ENCODE measurements at regions not wholly inside any gene's neighbourhood (a gene's known extent, or its start where the extent isn't known, plus 50 kb on each side); places are given as distances from the start of the nearest gene placed in this dataset.

DNA sequence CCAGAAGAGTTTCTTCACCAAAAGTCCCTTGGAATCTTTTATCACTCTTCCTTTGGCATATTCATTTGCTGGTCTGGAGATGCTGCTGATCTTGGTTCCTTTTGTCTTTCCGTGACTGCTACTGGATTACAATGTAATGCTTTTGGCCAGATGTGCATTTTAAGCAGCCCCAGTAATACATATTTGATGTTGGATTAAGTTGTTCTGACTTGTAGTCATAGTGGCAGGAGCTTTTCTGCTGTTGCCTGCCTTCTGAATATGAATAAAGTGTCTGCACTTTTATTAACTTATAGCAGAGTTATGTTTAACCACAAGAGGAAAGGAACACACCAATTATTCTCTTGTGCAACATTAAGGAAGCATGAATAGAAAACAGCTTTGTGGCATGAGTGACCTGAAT is 360.0 kb upstream of the DDI1 start:
- no peak for DNase-seq (ENCODE audit: low spot score in 2 of 2)
- Histone ChIP-seq H3K9me3 (no peaks in the 10 kb centered on the region), H3K27me3 (no peaks in the 10 kb centered on the region), H3K27ac (no peak overlapping the region), H3K4me1 (no peaks in the 10 kb centered on the region), H3K36me3 (no peaks in the 10 kb centered on the region), H3K4me3 (no peak overlapping the region)
- intact Hi-C loops (cut with DNase I; ENCODE audit: low total_unique reads): no loop called here
- TF ChIP-seq POLR2AphosphoS5 (IDR thresholded peaks at IDR 0.05): no peak
- no peak for TF ChIP-seq CTCF (IDR thresholded peaks at IDR 0.05)
- TF ChIP-seq POLR2A (IDR thresholded peaks at IDR 0.05): no peak

- H3K36me3 ChIP-seq: no peaks in the 10 kb centered on the region
- H3K27me3 ChIP-seq: no peaks in the 10 kb centered on the region
- no peak for TF ChIP-seq POLR2AphosphoS5 (IDR thresholded peaks at IDR 0.05)
- no peak for TF ChIP-seq POLR2A (IDR thresholded peaks at IDR 0.05)
- no peak for TF ChIP-seq CTCF (IDR thresholded peaks at IDR 0.05)
- no peaks in the 10 kb centered on the region for H3K4me1 ChIP-seq
- H3K9me3 ChIP-seq: no peaks in the 10 kb centered on the region
- intact Hi-C loops (cut with DNase I; ENCODE audit: low total_unique reads): no loop called here
- DNase-seq (ENCODE audit: low spot score in 2 of 2): no peak
- H3K4me3 ChIP-seq: no peak overlapping the region
- H3K27ac ChIP-seq: no peak overlapping the region
Measured at GRCh38 chr11:103680826-103681225, 355.6 kb upstream of the DDI1 start.

GRCh38 chr11:103681855-103682254 is 354.6 kb upstream of the DDI1 start:
- DNase-seq (ENCODE audit: low spot score in 2 of 2): no peak
- H3K4me3 ChIP-seq: no peak overlapping the region
- intact Hi-C loops (cut with DNase I; ENCODE audit: low total_unique reads): no loop called here
- no peaks in the 10 kb centered on the region for H3K27me3 ChIP-seq
- H3K27ac ChIP-seq: no peak overlapping the region
- H3K36me3 ChIP-seq: no peaks in the 10 kb centered on the region
- H3K9me3 ChIP-seq: no peaks in the 10 kb centered on the region
- H3K4me1 ChIP-seq: no peaks in the 10 kb centered on the region
- TF ChIP-seq POLR2A (IDR thresholded peaks at IDR 0.05) (no peak), POLR2AphosphoS5 (IDR thresholded peaks at IDR 0.05) (no peak), CTCF (IDR thresholded peaks at IDR 0.05) (no peak)

GRCh38 chr11:103682318-103683184 is 353.9 kb upstream of the DDI1 start:
- no peak for TF ChIP-seq POLR2A (IDR thresholded peaks at IDR 0.05)
- TF ChIP-seq POLR2AphosphoS5 (IDR thresholded peaks at IDR 0.05): peak in 1 of 3 donors; percentile 17
- peak; percentile 75 to 96 (median 84) for TF ChIP-seq CTCF (IDR thresholded peaks at IDR 0.05)
- peak in 1 of 2 donors; percentile 32 for DNase-seq (ENCODE audit: low spot score in 2 of 2)

DNA sequence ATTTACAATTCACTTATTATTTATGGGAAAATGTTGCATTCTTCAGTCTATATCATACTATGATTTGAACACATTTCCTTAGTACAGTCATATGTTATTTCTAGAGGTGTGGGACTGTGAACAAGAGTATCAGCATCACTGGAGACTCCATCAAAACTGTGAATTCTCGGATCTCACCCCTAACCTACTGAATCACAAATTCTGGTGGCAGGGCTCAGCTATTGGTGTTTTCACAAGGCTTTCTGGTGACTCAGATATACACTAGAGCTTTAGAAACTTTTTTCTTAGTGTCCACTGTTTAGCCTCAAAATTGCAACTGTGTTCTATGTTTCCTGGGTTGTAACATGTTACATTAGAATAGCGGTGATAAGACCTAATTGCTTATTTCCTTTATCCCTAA is 352.9 kb upstream of the DDI1 start:
- no peak overlapping the region for H3K4me3 ChIP-seq
- intact Hi-C loops (cut with DNase I; ENCODE audit: low total_unique reads): no loop called here

More at GRCh38 chr11:103682318-103683184, 353.9 kb upstream of the DDI1 start:
- Histone ChIP-seq H3K4me1 (no peaks in the 10 kb centered on the region), H3K36me3 (no peaks in the 10 kb centered on the region), H3K27ac (no peak overlapping the region), H3K9me3 (no peaks in the 10 kb centered on the region), H3K27me3 (no peaks in the 10 kb centered on the region), H3K4me3 (peak overlapping the region in 1 of 3 donors; percentile 9)
- intact Hi-C loops (cut with DNase I; ENCODE audit: low total_unique reads): no loop called here

More for the DNA sequence above, 352.9 kb upstream of the DDI1 start:
- no peak for TF ChIP-seq POLR2A (IDR thresholded peaks at IDR 0.05)
- no peak for TF ChIP-seq CTCF (IDR thresholded peaks at IDR 0.05)
- no peak for TF ChIP-seq POLR2AphosphoS5 (IDR thresholded peaks at IDR 0.05)
- DNase-seq (ENCODE audit: low spot score in 2 of 2): no peak
- Histone ChIP-seq H3K27me3 (no peaks in the 10 kb centered on the region), H3K9me3 (no peaks in the 10 kb centered on the region), H3K27ac (no peak overlapping the region), H3K4me1 (no peaks in the 10 kb centered on the region), H3K36me3 (no peaks in the 10 kb centered on the region)
